Type B pancreatic cell (in vitro differentiated cells): ENCODE measurements at regions not wholly inside any gene's neighbourhood (a gene's known extent, or its start where the extent isn't known, plus 50 kb on each side); places are given as distances from the start of the nearest gene placed in this dataset.

Source experiments
- DNase-seq: peaks from one replicate; pipeline ENCODE4 v3.0.0; 2021; ENCODE audit warnings: mixed read lengths; ENCODE audit not compliant: unreplicated experiment; ENCODE audit errors: extremely low spot score
- H3K27ac Mint-ChIP-seq: 2 replicates; pipeline ENCODE4 v1.8.0; 2021; ENCODE audit warnings: mild to moderate bottlenecking, mixed read lengths
- H3K27me3 Mint-ChIP-seq: 2 replicates; pipeline ENCODE4 v1.8.0; 2021; ENCODE audit warnings: mixed read lengths
- H3K36me3 Mint-ChIP-seq: 2 replicates; pipeline ENCODE4 v1.8.0; 2021; ENCODE audit warnings: mixed read lengths
- H3K4me1 Mint-ChIP-seq: one replicate; pipeline ENCODE4 v1.8.0; 2021; ENCODE audit warnings: mixed read lengths; ENCODE audit not compliant: unreplicated experiment
- H3K4me3 Mint-ChIP-seq: 2 replicates; pipeline ENCODE4 v1.8.0; 2021; ENCODE audit warnings: mild to moderate bottlenecking, mixed read lengths
- H3K9me3 Mint-ChIP-seq: 2 replicates; pipeline ENCODE4 v1.8.0; 2021; ENCODE audit warnings: mixed read lengths
- TF ChIP-seq, protein P1 (sequence below): fragments of 200-600 bp; sonication (generic); conservative IDR thresholded peaks from 2 replicates; pipeline ENCODE4 v1.5.0; 2021; ENCODE audit warnings: antibody characterized with exemption, mild to moderate bottlenecking

GRCh38 chr1:170460414-170461155 lies 71.4 kb upstream of the GORAB start:
- Mint-ChIP-seq H3K36me3 (no peaks in the 10 kb centered on the region), H3K4me3 (no peak overlapping the region), H3K9me3 (peaks cover 5% of the 10 kb centered on the region), H3K27me3 (no peaks in the 10 kb centered on the region), H3K4me1 (peaks cover 9% of the 10 kb centered on the region), H3K27ac (no peak overlapping the region)
- TF ChIP-seq, protein P1, sequence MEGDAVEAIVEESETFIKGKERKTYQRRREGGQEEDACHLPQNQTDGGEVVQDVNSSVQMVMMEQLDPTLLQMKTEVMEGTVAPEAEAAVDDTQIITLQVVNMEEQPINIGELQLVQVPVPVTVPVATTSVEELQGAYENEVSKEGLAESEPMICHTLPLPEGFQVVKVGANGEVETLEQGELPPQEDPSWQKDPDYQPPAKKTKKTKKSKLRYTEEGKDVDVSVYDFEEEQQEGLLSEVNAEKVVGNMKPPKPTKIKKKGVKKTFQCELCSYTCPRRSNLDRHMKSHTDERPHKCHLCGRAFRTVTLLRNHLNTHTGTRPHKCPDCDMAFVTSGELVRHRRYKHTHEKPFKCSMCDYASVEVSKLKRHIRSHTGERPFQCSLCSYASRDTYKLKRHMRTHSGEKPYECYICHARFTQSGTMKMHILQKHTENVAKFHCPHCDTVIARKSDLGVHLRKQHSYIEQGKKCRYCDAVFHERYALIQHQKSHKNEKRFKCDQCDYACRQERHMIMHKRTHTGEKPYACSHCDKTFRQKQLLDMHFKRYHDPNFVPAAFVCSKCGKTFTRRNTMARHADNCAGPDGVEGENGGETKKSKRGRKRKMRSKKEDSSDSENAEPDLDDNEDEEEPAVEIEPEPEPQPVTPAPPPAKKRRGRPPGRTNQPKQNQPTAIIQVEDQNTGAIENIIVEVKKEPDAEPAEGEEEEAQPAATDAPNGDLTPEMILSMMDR: no peak
- no peak for DNase-seq

GRCh38 chr1:170461291-170461747 lies 70.6 kb upstream of the GORAB start:
- TF ChIP-seq, protein P1: no peak
- no peak overlapping the region for H3K27ac Mint-ChIP-seq

GRCh38 chr1:170461762-170462384 lies 70.1 kb upstream of the GORAB start:
- Mint-ChIP-seq H3K4me3 (no peak overlapping the region), H3K27me3 (peaks cover 3% of the 10 kb centered on the region), H3K36me3 (no peaks in the 10 kb centered on the region), H3K27ac (no peak overlapping the region), H3K9me3 (no peaks in the 10 kb centered on the region), H3K4me1 (peaks cover 9% of the 10 kb centered on the region)
- TF ChIP-seq, protein P1: no peak
- no peak for DNase-seq

More at GRCh38 chr1:170461291-170461747, 70.6 kb upstream of the GORAB start:
- H3K9me3 Mint-ChIP-seq: peaks cover 5% of the 10 kb centered on the region
- H3K4me1 Mint-ChIP-seq: peaks cover 9% of the 10 kb centered on the region
- H3K36me3 Mint-ChIP-seq: no peaks in the 10 kb centered on the region
- no peaks in the 10 kb centered on the region for H3K27me3 Mint-ChIP-seq
- H3K4me3 Mint-ChIP-seq: no peak overlapping the region
- no peak for DNase-seq

DNA sequence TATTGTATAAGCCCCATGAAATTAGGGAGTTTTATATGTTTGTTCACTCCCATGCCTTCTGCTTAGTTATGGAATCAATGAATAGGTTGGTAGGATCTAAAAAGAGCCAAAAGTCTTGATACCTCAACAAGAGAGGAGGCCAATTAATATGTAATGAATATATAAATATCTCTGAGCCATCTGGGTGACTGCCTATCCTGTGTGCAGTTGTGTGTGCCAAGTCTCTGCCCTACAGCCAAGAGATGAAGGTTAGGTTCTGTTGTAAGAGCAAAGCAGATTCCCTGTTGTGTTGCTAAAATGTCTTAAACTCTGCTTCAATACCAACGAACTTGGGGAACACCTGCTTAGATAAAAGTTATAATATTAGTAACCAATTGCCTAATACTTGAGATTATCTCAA lies 61.8 kb upstream of the GORAB start:
- no peaks in the 10 kb centered on the region for H3K9me3 Mint-ChIP-seq
- H3K4me1 Mint-ChIP-seq: no peaks in the 10 kb centered on the region
- H3K4me3 Mint-ChIP-seq: no peak overlapping the region
- no peaks in the 10 kb centered on the region for H3K36me3 Mint-ChIP-seq
- TF ChIP-seq, protein P1: no peak
- H3K27me3 Mint-ChIP-seq: peaks cover 3% of the 10 kb centered on the region
- no peak overlapping the region for H3K27ac Mint-ChIP-seq
- no peak for DNase-seq

GRCh38 chr1:170471398-170472053 lies 60.4 kb upstream of the GORAB start:
- DNase-seq: no peak
- Mint-ChIP-seq H3K4me1 (no peaks in the 10 kb centered on the region), H3K9me3 (no peaks in the 10 kb centered on the region), H3K27me3 (peaks cover 1% of the 10 kb centered on the region), H3K27ac (no peak overlapping the region), H3K36me3 (no peaks in the 10 kb centered on the region), H3K4me3 (no peak overlapping the region)
- TF ChIP-seq, protein P1: no peak
